HCT116 (cell line): ENCODE measurements at regions not wholly inside any gene's neighbourhood (a gene's known extent, or its start where the extent isn't known, plus 50 kb on each side); places are given as distances from the start of the nearest gene placed in this dataset.

Experiments
- ATAC-seq: fragments of 200-7000 bp; cut with Tn5 transposase; 2 replicates; pipeline ENCODE4 v1.9.1; 2020; ENCODE audit warnings: mild to moderate bottlenecking, moderate library complexity
- BruUV-seq: library from RNA; stranded (reverse); fragments of 400-500 nt; replicated peaks from 2 replicates; lab custom pipeline; 2021; lab: Mats Ljungman, UMichigan
- CTCF ChIA-PET: fragments of 300-600 bp; sonication (Branson Sonifier 250); formaldehyde crosslinking; loops from one replicate; lab custom pipeline; 2021; ENCODE audit warnings: antibody characterized with exemption; lab: Charles Lee
- POLR2A ChIA-PET: fragments of 300-600, 350-600 bp; sonication (Branson Sonifier 250); formaldehyde crosslinking; loops from one replicate; lab custom pipeline; 2021; ENCODE audit warnings: antibody characterized with exemption; lab: Charles Lee
- RAD21 ChIA-PET, 2 experiments: fragments of 300-600 bp; sonication (Branson Sonifier 250); formaldehyde crosslinking; loops; one replicate each; lab custom pipeline; 2023; ENCODE audit warnings: low total read pairs in 2 of 2; ENCODE audit not compliant: uncharacterized antibody in 2 of 2, unreplicated experiment in 2 of 2, low non-redundant PET in 1 of 2; lab: Charles Lee
- DNase-seq: peaks from one replicate; pipeline ENCODE4 v3.0.0-alpha.2; 2010; ENCODE audit warnings: low read depth, low spot score
- H2AFZ ChIP-seq: fragments of 200-600 bp; shearing (Covaris generic), sonication (generic); 2 replicates; pipeline ENCODE4 v1.6.1; 2017; ENCODE audit warnings: low read depth, mixed run types, mixed read lengths, antibody characterized with exemption, low read length; ENCODE audit not compliant: poor library complexity, severe bottlenecking
- H3K27ac ChIP-seq: 2 replicates; pipeline ENCODE4 v1.5.1; 2012; ENCODE audit warnings: low read depth, low read length
- H3K27me3 ChIP-seq: fragments of 200-600 bp; sonication (generic); 2 replicates; pipeline ENCODE4 v1.6.1; 2016; ENCODE audit warnings: mixed run types, low read length, mixed read lengths; ENCODE audit not compliant: insufficient read depth
- H3K36me3 ChIP-seq, 2 experiments: fragments of 200-500 bp in 1 of 2; fragments of 200-600 bp in 1 of 2; sonication (Bioruptor generic) in 1 of 2; sonication (generic) in 1 of 2; 2 replicates each; pipeline versions ENCODE4 v1.5.1 to v1.6.1; 2014 to 2016; ENCODE audit warnings: low read length in 2 of 2, inconsistent platforms in 1 of 2, mixed read lengths in 1 of 2, mixed run types in 1 of 2; ENCODE audit not compliant: insufficient read depth in 2 of 2, control insufficient read depth in 1 of 2
- H3K4me1 ChIP-seq, 2 experiments: fragments of 200-600 bp in 1 of 2; sonication (generic) in 1 of 2; 2 replicates each; pipeline versions ENCODE4 v1.5.1 to v1.6.1; 2012 to 2017; ENCODE audit warnings: low read length in 2 of 2, inconsistent platforms in 1 of 2, mild to moderate bottlenecking in 1 of 2, mixed read lengths in 1 of 2, mixed run types in 1 of 2, moderate library complexity in 1 of 2; ENCODE audit not compliant: insufficient read depth in 2 of 2, control insufficient read depth in 1 of 2
- H3K4me2 ChIP-seq: fragments of 200-600 bp; sonication (generic); 2 replicates; pipeline ENCODE4 v1.6.1; 2017; ENCODE audit warnings: mixed run types, low read length, mixed read lengths
- H3K4me3 ChIP-seq, 2 experiments: fragments of 200-600 bp in 1 of 2; sonication (generic) in 1 of 2; replicated peaks in 1 of 2; 2 replicates each; pipeline ENCODE4 v1.5.1; 2011 to 2016; ENCODE audit warnings: low read length in 2 of 2, control low read depth in 1 of 2, low read depth in 1 of 2, mild to moderate bottlenecking in 1 of 2, mixed read lengths in 1 of 2, mixed run types in 1 of 2
- H3K79me2 ChIP-seq: fragments of 200-600 bp; sonication (generic); 2 replicates; pipeline ENCODE4 v1.6.1; 2017; ENCODE audit warnings: mild to moderate bottlenecking, mixed run types, low read length, moderate library complexity, mixed read lengths; ENCODE audit not compliant: insufficient read depth
- H3K9ac ChIP-seq: fragments of 200-600 bp; sonication (generic); 2 replicates; pipeline ENCODE4 v1.6.1; 2016; ENCODE audit warnings: low read length, mixed read lengths
- H3K9me2 ChIP-seq: fragments of 200-600 bp; sonication (generic), shearing (Covaris generic); 2 replicates; pipeline ENCODE4 v1.6.1; 2017; ENCODE audit warnings: mixed run types, mild to moderate bottlenecking, moderate library complexity; ENCODE audit not compliant: insufficient read depth
- H3K9me3 ChIP-seq, 2 experiments: fragments of 200-500 bp in 1 of 2; fragments of 200-600 bp in 1 of 2; sonication (Bioruptor generic) in 1 of 2; sonication (generic) in 1 of 2; 2 replicates each; pipeline ENCODE4 v1.6.1; 2014 to 2017; ENCODE audit warnings: low read length in 2 of 2, mixed read lengths in 2 of 2, inconsistent platforms in 1 of 2, low read depth in 1 of 2, mild to moderate bottlenecking in 1 of 2, mixed run types in 1 of 2, moderate library complexity in 1 of 2; ENCODE audit not compliant: control insufficient read depth in 1 of 2, insufficient read depth in 1 of 2
- H4K20me1 ChIP-seq: fragments of 200-600 bp; sonication (generic), shearing (Covaris generic); 2 replicates; pipeline ENCODE4 v1.6.1; 2017; ENCODE audit warnings: mixed run types, mild to moderate bottlenecking, moderate library complexity; ENCODE audit not compliant: insufficient read depth
- ATF3 ChIP-seq: IDR thresholded peaks from 2 replicates; pipeline ENCODE4 v1.6.1; 2012
- CBX3 ChIP-seq: IDR thresholded peaks from 2 replicates; pipeline ENCODE4 v1.6.1; 2012; ENCODE audit warnings: low read depth
- EGR1 ChIP-seq: IDR thresholded peaks from 2 replicates; pipeline ENCODE4 v1.6.1; 2012; ENCODE audit warnings: low read depth
- ELF1 ChIP-seq: IDR thresholded peaks from 2 replicates; pipeline ENCODE4 v1.6.1; 2012; ENCODE audit warnings: low read depth, borderline replicate concordance
- EZH2 ChIP-seq: fragments of 200-600 bp; sonication (generic); IDR thresholded peaks from 2 replicates; pipeline ENCODE4 v1.6.1; 2017; ENCODE audit warnings: antibody characterized with exemption, mixed run types
- EZH2phosphoT487 ChIP-seq: fragments of 200-600 bp; IDR thresholded peaks from 2 replicates; pipeline ENCODE4 v1.6.1; 2018; ENCODE audit warnings: antibody characterized with exemption, borderline replicate concordance
- FOSL1 ChIP-seq: IDR thresholded peaks from 2 replicates; pipeline ENCODE4 v1.6.1; 2012; ENCODE audit warnings: low read depth
- JUND ChIP-seq: IDR thresholded peaks from 2 replicates; pipeline ENCODE4 v1.6.1; 2012
- MAX ChIP-seq: IDR thresholded peaks from 2 replicates; pipeline ENCODE4 v1.6.1; 2012
- POLR2A ChIP-seq: IDR thresholded peaks from 2 replicates; pipeline ENCODE4 v1.7.0; 2011; ENCODE audit warnings: borderline replicate concordance; ENCODE audit not compliant: insufficient read depth, insufficient read length; ENCODE audit errors: extremely low read depth
- POLR2AphosphoS5 ChIP-seq: IDR thresholded peaks from 2 replicates; pipeline ENCODE4 v1.6.1; 2011; ENCODE audit warnings: mild to moderate bottlenecking, low read depth, low read length, moderate library complexity
- REST ChIP-seq: IDR thresholded peaks from 2 replicates; pipeline ENCODE4 v1.6.1; 2012; ENCODE audit warnings: low read depth
- SIN3A ChIP-seq: IDR thresholded peaks from 2 replicates; pipeline ENCODE4 v1.6.1; 2012; ENCODE audit warnings: low read depth
- SP1 ChIP-seq: IDR thresholded peaks from 2 replicates; pipeline ENCODE4 v1.6.1; 2012; ENCODE audit warnings: low read depth
- SRF ChIP-seq: IDR thresholded peaks from 2 replicates; pipeline ENCODE4 v1.6.1; 2012; ENCODE audit warnings: low read depth
- TCF7L2 ChIP-seq: IDR thresholded peaks from 2 replicates; pipeline ENCODE4 v1.7.0; 2011; ENCODE audit warnings: borderline replicate concordance, inconsistent platforms; ENCODE audit not compliant: insufficient read depth, insufficient read length; ENCODE audit errors: extremely low read depth
- YY1 ChIP-seq: IDR thresholded peaks from 2 replicates; pipeline ENCODE4 v1.6.1; 2011; ENCODE audit warnings: low read length, low read depth, moderate library complexity, mild to moderate bottlenecking; ENCODE audit not compliant: insufficient replicate concordance; ENCODE audit errors: extremely low read depth
- ZBTB33 ChIP-seq: IDR thresholded peaks from 2 replicates; pipeline ENCODE4 v1.6.1; 2011; ENCODE audit warnings: mild to moderate bottlenecking, low read length, moderate library complexity; ENCODE audit not compliant: insufficient replicate concordance; ENCODE audit errors: extremely low read depth
- ZFX ChIP-seq: fragments of 450-650 bp; IDR thresholded peaks from 2 replicates; pipeline ENCODE4 v1.6.1; 2017
- ZNF274 ChIP-seq: fragments of 200-500 bp; sonication (Bioruptor generic); IDR thresholded peaks from 2 replicates; pipeline ENCODE4 v1.6.1; 2014; ENCODE audit warnings: mild to moderate bottlenecking, low read depth, low read length, inconsistent platforms
- intact Hi-C: fragments of 100-400 bp; cut with micrococcal nuclease; formaldehyde crosslinking; loops from 2 replicates; pipeline ENCODE4 v1.10.0; 2022

GRCh38 chr2:16330982-16331381 lies 334.7 kb downstream of the CYRIA start:
- CTCF ChIA-PET: no interaction called here
- H3K27me3 ChIP-seq: peaks cover 9% of the 10 kb centered on the region; the same call in 1 of the 2 replicates
- H3K27ac ChIP-seq: no peak overlapping the region
- H3K79me2 ChIP-seq: no peaks in the 10 kb centered on the region
- H3K4me3 ChIP-seq: no peak overlapping the region
- no TSS peak for BruUV-seq
- RAD21 ChIA-PET: no interaction called here
- H3K4me1 ChIP-seq: no peaks in the 10 kb centered on the region
- no peaks in the 10 kb centered on the region; the same call in 1 of the 2 replicates for H4K20me1 ChIP-seq
- H3K9me3 ChIP-seq: no peaks in the 10 kb centered on the region
- H3K9me2 ChIP-seq: no peaks in the 10 kb centered on the region
- no peak for TF ChIP-seq YY1
- TF ChIP-seq EGR1: no peak
- no peak for TF ChIP-seq SRF
- no peak for TF ChIP-seq SP1
- TF ChIP-seq ZBTB33: no peak
- no peak for TF ChIP-seq EZH2phosphoT487
- TF ChIP-seq EZH2: no peak
- TF ChIP-seq TCF7L2: no peak
- no peak for TF ChIP-seq ZFX
- TF ChIP-seq ELF1: no peak
- no peak for TF ChIP-seq ZNF274
- no peak for TF ChIP-seq POLR2A
- TF ChIP-seq SIN3A: no peak
- TF ChIP-seq POLR2AphosphoS5: no peak
- no peak for TF ChIP-seq ATF3
- no peak for TF ChIP-seq REST
- no peak for TF ChIP-seq MAX
- TF ChIP-seq CBX3: no peak
- TF ChIP-seq JUND: no peak
- no peak for TF ChIP-seq FOSL1
- TF ChIP-seq, all 23 proteins: peak for 0
- Histone ChIP-seq H2AFZ (no peak overlapping the region), H3K36me3 (no peaks in the 10 kb centered on the region), H3K4me2 (no peak overlapping the region), H3K9ac (no peak overlapping the region)
- intact Hi-C loops: no loop called here
- POLR2A ChIA-PET: no interaction called here
- DNase-seq: no peak
- no peak for ATAC-seq
